HCT116 (cell line): ENCODE measurements at regions not wholly inside any gene's neighbourhood (a gene's known extent, or its start where the extent isn't known, plus 50 kb on each side); places are given as distances from the start of the nearest gene placed in this dataset.

Experiments used
- ATAC-seq: fragments of 200-7000 bp; cut with Tn5 transposase; 2 replicates; pipeline ENCODE4 v1.9.1; 2020; ENCODE audit warnings: mild to moderate bottlenecking, moderate library complexity
- BruUV-seq: library from RNA; stranded (reverse); fragments of 400-500 nt; replicated peaks from 2 replicates; lab custom pipeline; 2021; lab: Mats Ljungman, UMichigan
- CTCF ChIA-PET: fragments of 300-600 bp; sonication (Branson Sonifier 250); formaldehyde crosslinking; loops from one replicate; lab custom pipeline; 2021; ENCODE audit warnings: antibody characterized with exemption; lab: Charles Lee
- POLR2A ChIA-PET: fragments of 300-600, 350-600 bp; sonication (Branson Sonifier 250); formaldehyde crosslinking; loops from one replicate; lab custom pipeline; 2021; ENCODE audit warnings: antibody characterized with exemption; lab: Charles Lee
- RAD21 ChIA-PET, 2 experiments: fragments of 300-600 bp; sonication (Branson Sonifier 250); formaldehyde crosslinking; loops; one replicate each; lab custom pipeline; 2023; ENCODE audit warnings: low total read pairs in 2 of 2; ENCODE audit not compliant: uncharacterized antibody in 2 of 2, unreplicated experiment in 2 of 2, low non-redundant PET in 1 of 2; lab: Charles Lee
- DNase-seq: peaks from one replicate; pipeline ENCODE4 v3.0.0-alpha.2; 2010; ENCODE audit warnings: low read depth, low spot score
- H2AFZ ChIP-seq: fragments of 200-600 bp; shearing (Covaris generic), sonication (generic); 2 replicates; pipeline ENCODE4 v1.6.1; 2017; ENCODE audit warnings: low read depth, mixed run types, mixed read lengths, antibody characterized with exemption, low read length; ENCODE audit not compliant: poor library complexity, severe bottlenecking
- H3K27ac ChIP-seq: 2 replicates; pipeline ENCODE4 v1.5.1; 2012; ENCODE audit warnings: low read depth, low read length
- H3K27me3 ChIP-seq: fragments of 200-600 bp; sonication (generic); 2 replicates; pipeline ENCODE4 v1.6.1; 2016; ENCODE audit warnings: mixed run types, low read length, mixed read lengths; ENCODE audit not compliant: insufficient read depth
- H3K36me3 ChIP-seq, 2 experiments: fragments of 200-500 bp in 1 of 2; fragments of 200-600 bp in 1 of 2; sonication (Bioruptor generic) in 1 of 2; sonication (generic) in 1 of 2; 2 replicates each; pipeline versions ENCODE4 v1.5.1 to v1.6.1; 2014 to 2016; ENCODE audit warnings: low read length in 2 of 2, inconsistent platforms in 1 of 2, mixed read lengths in 1 of 2, mixed run types in 1 of 2; ENCODE audit not compliant: insufficient read depth in 2 of 2, control insufficient read depth in 1 of 2
- H3K4me1 ChIP-seq, 2 experiments: fragments of 200-600 bp in 1 of 2; sonication (generic) in 1 of 2; 2 replicates each; pipeline versions ENCODE4 v1.5.1 to v1.6.1; 2012 to 2017; ENCODE audit warnings: low read length in 2 of 2, inconsistent platforms in 1 of 2, mild to moderate bottlenecking in 1 of 2, mixed read lengths in 1 of 2, mixed run types in 1 of 2, moderate library complexity in 1 of 2; ENCODE audit not compliant: insufficient read depth in 2 of 2, control insufficient read depth in 1 of 2
- H3K4me2 ChIP-seq: fragments of 200-600 bp; sonication (generic); 2 replicates; pipeline ENCODE4 v1.6.1; 2017; ENCODE audit warnings: mixed run types, low read length, mixed read lengths
- H3K4me3 ChIP-seq, 2 experiments: fragments of 200-600 bp in 1 of 2; sonication (generic) in 1 of 2; replicated peaks in 1 of 2; 2 replicates each; pipeline ENCODE4 v1.5.1; 2011 to 2016; ENCODE audit warnings: low read length in 2 of 2, control low read depth in 1 of 2, low read depth in 1 of 2, mild to moderate bottlenecking in 1 of 2, mixed read lengths in 1 of 2, mixed run types in 1 of 2
- H3K79me2 ChIP-seq: fragments of 200-600 bp; sonication (generic); 2 replicates; pipeline ENCODE4 v1.6.1; 2017; ENCODE audit warnings: mild to moderate bottlenecking, mixed run types, low read length, moderate library complexity, mixed read lengths; ENCODE audit not compliant: insufficient read depth
- H3K9ac ChIP-seq: fragments of 200-600 bp; sonication (generic); 2 replicates; pipeline ENCODE4 v1.6.1; 2016; ENCODE audit warnings: low read length, mixed read lengths
- H3K9me2 ChIP-seq: fragments of 200-600 bp; sonication (generic), shearing (Covaris generic); 2 replicates; pipeline ENCODE4 v1.6.1; 2017; ENCODE audit warnings: mixed run types, mild to moderate bottlenecking, moderate library complexity; ENCODE audit not compliant: insufficient read depth
- H3K9me3 ChIP-seq, 2 experiments: fragments of 200-500 bp in 1 of 2; fragments of 200-600 bp in 1 of 2; sonication (Bioruptor generic) in 1 of 2; sonication (generic) in 1 of 2; 2 replicates each; pipeline ENCODE4 v1.6.1; 2014 to 2017; ENCODE audit warnings: low read length in 2 of 2, mixed read lengths in 2 of 2, inconsistent platforms in 1 of 2, low read depth in 1 of 2, mild to moderate bottlenecking in 1 of 2, mixed run types in 1 of 2, moderate library complexity in 1 of 2; ENCODE audit not compliant: control insufficient read depth in 1 of 2, insufficient read depth in 1 of 2
- H4K20me1 ChIP-seq: fragments of 200-600 bp; sonication (generic), shearing (Covaris generic); 2 replicates; pipeline ENCODE4 v1.6.1; 2017; ENCODE audit warnings: mixed run types, mild to moderate bottlenecking, moderate library complexity; ENCODE audit not compliant: insufficient read depth
- EZH2phosphoT487 ChIP-seq: fragments of 200-600 bp; IDR thresholded peaks from 2 replicates; pipeline ENCODE4 v1.6.1; 2018; ENCODE audit warnings: antibody characterized with exemption, borderline replicate concordance
- POLR2AphosphoS5 ChIP-seq: IDR thresholded peaks from 2 replicates; pipeline ENCODE4 v1.6.1; 2011; ENCODE audit warnings: mild to moderate bottlenecking, low read depth, low read length, moderate library complexity
- ZFX ChIP-seq: fragments of 450-650 bp; IDR thresholded peaks from 2 replicates; pipeline ENCODE4 v1.6.1; 2017
- intact Hi-C: fragments of 100-400 bp; cut with micrococcal nuclease; formaldehyde crosslinking; loops from 2 replicates; pipeline ENCODE4 v1.10.0; 2022
- TF ChIP-seq, protein P1 (sequence below): IDR thresholded peaks from 2 replicates; pipeline ENCODE4 v1.6.1; 2012

DNA sequence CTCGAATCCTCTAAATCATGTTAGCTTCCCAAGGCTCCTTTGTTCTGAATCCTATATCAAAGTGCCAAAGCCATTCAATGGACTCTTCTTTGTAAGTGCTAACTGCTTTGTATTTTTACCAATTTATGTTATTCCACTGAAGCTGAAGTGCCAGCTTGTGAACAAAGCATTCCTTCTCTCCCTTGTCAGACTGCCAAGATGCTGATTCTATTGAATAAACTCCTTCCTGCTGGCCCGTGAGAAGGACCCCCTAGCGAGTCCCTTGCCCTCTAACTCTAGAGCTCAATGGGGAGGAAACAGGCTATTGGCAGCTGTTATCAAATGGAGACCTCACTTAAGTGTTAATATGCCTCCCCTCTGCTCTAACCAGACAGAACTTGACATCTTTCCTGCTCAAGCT, 1097.9 kb upstream of the CNTNAP5 start:
- ATAC-seq: no peak
- RAD21 ChIA-PET: no interaction called here

DNA sequence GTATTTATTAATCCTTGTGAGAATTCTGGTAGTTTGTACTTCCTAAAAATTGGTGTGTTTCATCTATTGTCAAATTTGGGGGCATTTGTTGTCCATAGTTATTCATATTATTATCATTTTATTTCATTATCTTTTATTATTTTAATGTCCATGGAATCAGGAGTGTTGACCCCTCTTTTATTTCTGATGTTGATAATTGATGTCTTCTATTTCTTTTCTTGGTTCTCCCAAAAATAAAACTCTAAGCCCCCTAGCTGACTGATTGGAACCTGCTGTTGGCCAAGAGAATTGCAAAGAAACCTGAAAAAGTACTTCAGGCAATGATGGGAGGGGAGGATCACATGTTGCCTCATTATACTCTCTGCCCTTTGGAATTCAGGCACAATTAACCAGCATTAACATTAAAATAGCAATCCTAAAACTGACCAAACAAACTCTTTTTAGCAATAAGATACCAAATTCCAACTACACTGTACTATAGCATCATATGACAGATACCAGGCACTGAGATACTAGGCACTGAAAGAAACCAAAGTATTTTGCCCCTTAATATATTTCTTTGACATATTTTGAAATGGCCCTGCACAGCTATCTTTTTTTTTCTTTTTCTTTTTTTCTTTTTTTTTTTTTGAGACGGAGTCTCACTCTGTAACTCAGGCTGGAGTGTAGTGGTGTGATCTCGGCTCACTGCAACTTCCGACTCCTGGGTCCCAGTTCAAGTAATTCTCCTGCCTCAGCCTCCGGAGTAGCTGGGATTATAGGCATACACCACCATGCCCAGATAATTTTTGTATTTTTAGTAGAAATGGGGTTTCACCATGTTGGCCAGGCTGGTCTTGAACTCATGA, 1097.2 kb upstream of the CNTNAP5 start:
- intact Hi-C loops: no loop called here
- BruUV-seq: no TSS peak
- Histone ChIP-seq H3K27me3 (no peaks in the 10 kb centered on the region), H3K27ac (no peak overlapping the region), H3K79me2 (no peaks in the 10 kb centered on the region), H3K4me3 (no peak overlapping the region), H3K36me3 (no peaks in the 10 kb centered on the region), H3K4me2 (no peak overlapping the region), H2AFZ (no peak overlapping the region), H3K9ac (no peak overlapping the region), H3K9me2 (no peaks in the 10 kb centered on the region), H3K9me3 (peaks cover 5 to 31% of the 10 kb centered on the region in 2 experiments; a peak in 2 of 4 replicates), H3K4me1 (no peaks in the 10 kb centered on the region), H4K20me1 (no peaks in the 10 kb centered on the region)
- ATAC-seq: no peak
- ChIA-PET RAD21 (no interaction called here), POLR2A (no interaction called here), CTCF (no interaction called here)
- DNase-seq: no peak
- no peak for TF ChIP-seq POLR2AphosphoS5
- TF ChIP-seq EZH2phosphoT487: no peak
- no peak for TF ChIP-seq ZFX
- TF ChIP-seq, protein P1, sequence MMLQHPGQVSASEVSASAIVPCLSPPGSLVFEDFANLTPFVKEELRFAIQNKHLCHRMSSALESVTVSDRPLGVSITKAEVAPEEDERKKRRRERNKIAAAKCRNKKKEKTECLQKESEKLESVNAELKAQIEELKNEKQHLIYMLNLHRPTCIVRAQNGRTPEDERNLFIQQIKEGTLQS: no peak

More for the DNA sequence above, 1097.9 kb upstream of the CNTNAP5 start:
- Histone ChIP-seq H3K79me2 (no peaks in the 10 kb centered on the region), H3K27me3 (no peaks in the 10 kb centered on the region), H3K9ac (no peak overlapping the region), H4K20me1 (no peaks in the 10 kb centered on the region), H3K4me3 (no peak overlapping the region), H3K9me3 (peaks cover 5 to 31% of the 10 kb centered on the region in 2 experiments; a peak in 2 of 4 replicates), H3K27ac (no peak overlapping the region), H3K9me2 (no peaks in the 10 kb centered on the region), H3K4me2 (no peak overlapping the region), H2AFZ (no peak overlapping the region), H3K36me3 (no peaks in the 10 kb centered on the region), H3K4me1 (no peaks in the 10 kb centered on the region)
- intact Hi-C loops: no loop called here
- no peak for TF ChIP-seq ZFX
- TF ChIP-seq, protein P1: no peak
- CTCF ChIA-PET: no interaction called here
- no TSS peak for BruUV-seq
- POLR2A ChIA-PET: no interaction called here
- DNase-seq: no peak
